ENCODE measurements at regions not wholly inside any gene's neighbourhood (a gene's known extent, or its start where the extent isn't known, plus 50 kb on each side); places are given as distances from the start of the nearest gene placed in this dataset.

DNA sequence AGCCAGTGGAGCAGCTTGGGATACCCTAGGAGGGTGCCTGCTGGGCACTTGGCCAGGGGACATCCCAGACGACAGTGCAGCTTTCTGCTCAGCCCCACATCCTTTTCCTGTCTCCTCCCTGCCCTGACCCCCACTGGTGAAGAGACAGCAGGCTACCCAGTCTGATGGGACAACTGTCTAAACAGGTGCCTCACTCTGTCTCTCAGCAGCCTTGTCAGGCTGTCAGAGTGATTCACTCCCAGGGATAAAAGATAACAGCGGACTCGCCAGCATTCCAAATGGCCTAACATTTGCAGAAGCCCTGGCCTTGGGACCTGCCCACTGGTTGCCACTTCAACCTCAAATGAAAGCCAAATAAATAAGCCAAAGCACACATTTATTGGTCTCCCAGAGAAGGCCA, 318.6 kb upstream of the PLET1 start:
- TF ChIP-seq, protein P1, sequence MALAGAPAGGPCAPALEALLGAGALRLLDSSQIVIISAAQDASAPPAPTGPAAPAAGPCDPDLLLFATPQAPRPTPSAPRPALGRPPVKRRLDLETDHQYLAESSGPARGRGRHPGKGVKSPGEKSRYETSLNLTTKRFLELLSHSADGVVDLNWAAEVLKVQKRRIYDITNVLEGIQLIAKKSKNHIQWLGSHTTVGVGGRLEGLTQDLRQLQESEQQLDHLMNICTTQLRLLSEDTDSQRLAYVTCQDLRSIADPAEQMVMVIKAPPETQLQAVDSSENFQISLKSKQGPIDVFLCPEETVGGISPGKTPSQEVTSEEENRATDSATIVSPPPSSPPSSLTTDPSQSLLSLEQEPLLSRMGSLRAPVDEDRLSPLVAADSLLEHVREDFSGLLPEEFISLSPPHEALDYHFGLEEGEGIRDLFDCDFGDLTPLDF (CRISPR knock-in tag; IDR thresholded peaks at IDR 0.05): no peak
- TF ChIP-seq TEAD4 (CRISPR knock-in tag; IDR thresholded peaks at IDR 0.05): no peak
- TF ChIP-seq, protein P2, sequence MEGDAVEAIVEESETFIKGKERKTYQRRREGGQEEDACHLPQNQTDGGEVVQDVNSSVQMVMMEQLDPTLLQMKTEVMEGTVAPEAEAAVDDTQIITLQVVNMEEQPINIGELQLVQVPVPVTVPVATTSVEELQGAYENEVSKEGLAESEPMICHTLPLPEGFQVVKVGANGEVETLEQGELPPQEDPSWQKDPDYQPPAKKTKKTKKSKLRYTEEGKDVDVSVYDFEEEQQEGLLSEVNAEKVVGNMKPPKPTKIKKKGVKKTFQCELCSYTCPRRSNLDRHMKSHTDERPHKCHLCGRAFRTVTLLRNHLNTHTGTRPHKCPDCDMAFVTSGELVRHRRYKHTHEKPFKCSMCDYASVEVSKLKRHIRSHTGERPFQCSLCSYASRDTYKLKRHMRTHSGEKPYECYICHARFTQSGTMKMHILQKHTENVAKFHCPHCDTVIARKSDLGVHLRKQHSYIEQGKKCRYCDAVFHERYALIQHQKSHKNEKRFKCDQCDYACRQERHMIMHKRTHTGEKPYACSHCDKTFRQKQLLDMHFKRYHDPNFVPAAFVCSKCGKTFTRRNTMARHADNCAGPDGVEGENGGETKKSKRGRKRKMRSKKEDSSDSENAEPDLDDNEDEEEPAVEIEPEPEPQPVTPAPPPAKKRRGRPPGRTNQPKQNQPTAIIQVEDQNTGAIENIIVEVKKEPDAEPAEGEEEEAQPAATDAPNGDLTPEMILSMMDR (IDR thresholded peaks at IDR 0.05): no peak
- TF ChIP-seq, protein P3, sequence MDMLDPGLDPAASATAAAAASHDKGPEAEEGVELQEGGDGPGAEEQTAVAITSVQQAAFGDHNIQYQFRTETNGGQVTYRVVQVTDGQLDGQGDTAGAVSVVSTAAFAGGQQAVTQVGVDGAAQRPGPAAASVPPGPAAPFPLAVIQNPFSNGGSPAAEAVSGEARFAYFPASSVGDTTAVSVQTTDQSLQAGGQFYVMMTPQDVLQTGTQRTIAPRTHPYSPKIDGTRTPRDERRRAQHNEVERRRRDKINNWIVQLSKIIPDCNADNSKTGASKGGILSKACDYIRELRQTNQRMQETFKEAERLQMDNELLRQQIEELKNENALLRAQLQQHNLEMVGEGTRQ (CRISPR knock-in tag; IDR thresholded peaks at IDR 0.05): no peak
- no peak for TF ChIP-seq NFYB (CRISPR knock-in tag; conservative IDR thresholded peaks at IDR 0.05; ENCODE audit: low read depth)
- TF ChIP-seq, protein P4, sequence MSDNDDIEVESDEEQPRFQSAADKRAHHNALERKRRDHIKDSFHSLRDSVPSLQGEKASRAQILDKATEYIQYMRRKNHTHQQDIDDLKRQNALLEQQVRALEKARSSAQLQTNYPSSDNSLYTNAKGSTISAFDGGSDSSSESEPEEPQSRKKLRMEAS (CRISPR knock-in tag; IDR thresholded peaks at IDR 0.05): no peak
- no peak for TF ChIP-seq MYBL2 (CRISPR knock-in tag; IDR thresholded peaks at IDR 0.05)
- TF ChIP-seq CREM (CRISPR knock-in tag; IDR thresholded peaks at IDR 0.05): no peak
- TF ChIP-seq, protein P5, sequence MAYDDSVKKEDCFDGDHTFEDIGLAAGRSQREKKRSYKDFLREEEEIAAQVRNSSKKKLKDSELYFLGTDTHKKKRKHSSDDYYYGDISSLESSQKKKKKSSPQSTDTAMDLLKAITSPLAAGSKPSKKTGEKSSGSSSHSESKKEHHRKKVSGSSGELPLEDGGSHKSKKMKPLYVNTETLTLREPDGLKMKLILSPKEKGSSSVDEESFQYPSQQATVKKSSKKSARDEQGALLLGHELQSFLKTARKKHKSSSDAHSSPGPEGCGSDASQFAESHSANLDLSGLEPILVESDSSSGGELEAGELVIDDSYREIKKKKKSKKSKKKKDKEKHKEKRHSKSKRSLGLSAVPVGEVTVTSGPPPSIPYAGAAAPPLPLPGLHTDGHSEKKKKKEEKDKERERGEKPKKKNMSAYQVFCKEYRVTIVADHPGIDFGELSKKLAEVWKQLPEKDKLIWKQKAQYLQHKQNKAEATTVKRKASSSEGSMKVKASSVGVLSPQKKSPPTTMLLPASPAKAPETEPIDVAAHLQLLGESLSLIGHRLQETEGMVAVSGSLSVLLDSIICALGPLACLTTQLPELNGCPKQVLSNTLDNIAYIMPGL (CRISPR knock-in tag; IDR thresholded peaks at IDR 0.05): no peak
- TF ChIP-seq, protein P6, sequence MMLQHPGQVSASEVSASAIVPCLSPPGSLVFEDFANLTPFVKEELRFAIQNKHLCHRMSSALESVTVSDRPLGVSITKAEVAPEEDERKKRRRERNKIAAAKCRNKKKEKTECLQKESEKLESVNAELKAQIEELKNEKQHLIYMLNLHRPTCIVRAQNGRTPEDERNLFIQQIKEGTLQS (CRISPR knock-in tag; conservative IDR thresholded peaks at IDR 0.05): no peak
- TF ChIP-seq, protein P7, sequence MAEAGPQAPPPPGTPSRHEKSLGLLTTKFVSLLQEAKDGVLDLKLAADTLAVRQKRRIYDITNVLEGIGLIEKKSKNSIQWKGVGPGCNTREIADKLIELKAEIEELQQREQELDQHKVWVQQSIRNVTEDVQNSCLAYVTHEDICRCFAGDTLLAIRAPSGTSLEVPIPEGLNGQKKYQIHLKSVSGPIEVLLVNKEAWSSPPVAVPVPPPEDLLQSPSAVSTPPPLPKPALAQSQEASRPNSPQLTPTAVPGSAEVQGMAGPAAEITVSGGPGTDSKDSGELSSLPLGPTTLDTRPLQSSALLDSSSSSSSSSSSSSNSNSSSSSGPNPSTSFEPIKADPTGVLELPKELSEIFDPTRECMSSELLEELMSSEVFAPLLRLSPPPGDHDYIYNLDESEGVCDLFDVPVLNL (CRISPR knock-in tag; IDR thresholded peaks at IDR 0.05; ENCODE audit: borderline replicate concordance, low read depth): no peak
- no peak for TF ChIP-seq GABPB1 (CRISPR knock-in tag; IDR thresholded peaks at IDR 0.05)

Data from WTC11 (cell line).